GM18507 (cell line): ENCODE measurements at regions not wholly inside any gene's neighbourhood (a gene's known extent, or its start where the extent isn't known, plus 50 kb on each side); places are given as distances from the start of the nearest gene placed in this dataset.
"Not testable (repeated sequence)": the region's sequence is repeated elsewhere in the genome, so short reads cannot be mapped to it uniquely, and the experiment has no call there.

Experiments used
- DNase-seq: peaks from one replicate; pipeline ENCODE4 v3.0.0; 2011; ENCODE audit warnings: low read depth; ENCODE audit not compliant: insufficient read length; ENCODE audit errors: extremely low spot score
- FAIRE-seq: peaks from 2 replicates; lab custom pipeline; 2011; peaks lifted over from hg19 to GRCh38; lab: Jason Lieb, UNC

- no peak for FAIRE-seq
- no peak for DNase-seq
These were observed 461.7 kb upstream of the DPH6 start for GRCh38 chr15:36007699-36008098.

GRCh38 chr15:36008719-36009118 is 462.8 kb upstream of the DPH6 start:
- no peak for FAIRE-seq
- no peak for DNase-seq

GRCh38 chr15:36024031-36024688 is 478.2 kb upstream of the DPH6 start:
- no peak for DNase-seq
- FAIRE-seq, result no peak

- DNase-seq (no peak), FAIRE-seq (no peak)
These were observed 480.8 kb upstream of the DPH6 start for GRCh38 chr15:36026627-36027283.

GRCh38 chr15:36029606-36030210 is 483.7 kb upstream of the DPH6 start:
- DNase-seq, result no peak
- no peak for FAIRE-seq

- DNase-seq (no peak), FAIRE-seq (no peak)
These were observed 494.1 kb upstream of the DPH6 start for GRCh38 chr15:36039996-36040572.

- FAIRE-seq, DNase-seq: not testable (repeated sequence)
These were observed 501.2 kb upstream of the DPH6 start for GRCh38 chr15:36047018-36047716.

GRCh38 chr15:36050899-36051298 is 504.9 kb upstream of the DPH6 start:
- FAIRE-seq (no peak), DNase-seq (no peak)

- FAIRE-seq, DNase-seq: not testable (repeated sequence)
These were observed 506.7 kb upstream of the DPH6 start for GRCh38 chr15:36052641-36053040.

GRCh38 chr15:36053746-36054145 is 507.8 kb upstream of the DPH6 start:
- FAIRE-seq (no peak), DNase-seq (no peak)

GRCh38 chr15:36059596-36059995 is 513.6 kb upstream of the DPH6 start:
- FAIRE-seq, result no peak
- no peak for DNase-seq

- FAIRE-seq, result no peak
- DNase-seq, result no peak
These were observed 516.4 kb upstream of the DPH6 start for GRCh38 chr15:36062357-36062756.

GRCh38 chr15:36066757-36067156 is 512.7 kb upstream of the CDIN1 start:
- DNase-seq, result no peak
- no peak for FAIRE-seq

GRCh38 chr15:36067483-36068274 is 511.7 kb upstream of the CDIN1 start:
- DNase-seq (no peak), FAIRE-seq (no peak)

- DNase-seq, result no peak
- no peak for FAIRE-seq
These were observed 504.1 kb upstream of the CDIN1 start for GRCh38 chr15:36075333-36075732.

- DNase-seq (no peak), FAIRE-seq (no peak)
These were observed 500.4 kb upstream of the CDIN1 start for GRCh38 chr15:36079021-36079420.

- DNase-seq, result no peak
- no peak for FAIRE-seq
These were observed 498.7 kb upstream of the CDIN1 start for GRCh38 chr15:36080759-36081158.

- FAIRE-seq (no peak), DNase-seq (no peak)
These were observed 489.0 kb upstream of the CDIN1 start for GRCh38 chr15:36090286-36090946.
